ENCODE measurements at regions not wholly inside any gene's neighbourhood (a gene's known extent, or its start where the extent isn't known, plus 50 kb on each side); places are given as distances from the start of the nearest gene placed in this dataset.

DNA sequence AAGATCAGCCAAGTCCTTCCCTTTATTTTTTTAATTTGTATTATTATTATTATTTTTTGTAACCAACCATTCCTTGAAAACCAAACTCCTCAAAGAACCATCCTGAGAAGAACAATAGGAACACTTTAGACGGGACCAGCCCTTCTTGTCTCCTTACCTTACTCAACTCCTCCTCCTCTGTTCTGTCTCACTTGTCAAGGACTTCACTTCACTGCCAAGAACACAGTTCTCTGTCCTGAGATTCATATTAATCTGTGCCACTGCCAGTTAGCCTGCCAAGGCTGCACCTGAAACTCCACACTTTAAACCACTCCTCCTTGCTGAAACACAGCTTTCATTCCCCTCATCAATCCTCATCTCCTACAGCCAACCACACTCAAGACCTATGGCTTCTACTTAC lies 73.8 kb upstream of the ATP1A1 start:
- H3K4me1 ChIP-seq: peaks cover 0 to 4% (median 2%) of the 10 kb centered on the region in 4 donors
- H3K27ac ChIP-seq: no peak overlapping the region
- in situ Hi-C loops (cut with MboI; ENCODE audit: low pct_ligation_motif_present in 1 of 4, low pct_unique_long_range_greater_than_20kb in 1 of 4, low sequenced_read_pairs in 3 of 4) (no loop called here), intact Hi-C loops (cut with DNase I; ENCODE audit: low total_unique reads) (loop anchor here (5.0 kb wide), 1 partner anchor 1077 kb away; no protein-coding TSS in a partner anchor)
- no peak for DNase-seq
- no peak overlapping the region for H3K4me3 ChIP-seq
- no peaks in the 10 kb centered on the region for H3K9me3 ChIP-seq
- no peaks in the 10 kb centered on the region for H3K27me3 ChIP-seq
- TF ChIP-seq EP300 (IDR thresholded peaks at IDR 0.05; ENCODE audit: low read depth) (no peak), POLR2A (IDR thresholded peaks at IDR 0.05) (no peak), POLR2AphosphoS5 (IDR thresholded peaks at IDR 0.05) (no peak)
- TF ChIP-seq, protein P1, sequence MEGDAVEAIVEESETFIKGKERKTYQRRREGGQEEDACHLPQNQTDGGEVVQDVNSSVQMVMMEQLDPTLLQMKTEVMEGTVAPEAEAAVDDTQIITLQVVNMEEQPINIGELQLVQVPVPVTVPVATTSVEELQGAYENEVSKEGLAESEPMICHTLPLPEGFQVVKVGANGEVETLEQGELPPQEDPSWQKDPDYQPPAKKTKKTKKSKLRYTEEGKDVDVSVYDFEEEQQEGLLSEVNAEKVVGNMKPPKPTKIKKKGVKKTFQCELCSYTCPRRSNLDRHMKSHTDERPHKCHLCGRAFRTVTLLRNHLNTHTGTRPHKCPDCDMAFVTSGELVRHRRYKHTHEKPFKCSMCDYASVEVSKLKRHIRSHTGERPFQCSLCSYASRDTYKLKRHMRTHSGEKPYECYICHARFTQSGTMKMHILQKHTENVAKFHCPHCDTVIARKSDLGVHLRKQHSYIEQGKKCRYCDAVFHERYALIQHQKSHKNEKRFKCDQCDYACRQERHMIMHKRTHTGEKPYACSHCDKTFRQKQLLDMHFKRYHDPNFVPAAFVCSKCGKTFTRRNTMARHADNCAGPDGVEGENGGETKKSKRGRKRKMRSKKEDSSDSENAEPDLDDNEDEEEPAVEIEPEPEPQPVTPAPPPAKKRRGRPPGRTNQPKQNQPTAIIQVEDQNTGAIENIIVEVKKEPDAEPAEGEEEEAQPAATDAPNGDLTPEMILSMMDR (IDR thresholded peaks at IDR 0.05): no peak
- WGBS, 2 donors (ENCODE audit: low coverage in 1 of 2): 75 to 84% methylated on average over 1 of the region's 1 CpG
- H3K36me3 ChIP-seq: no peaks in the 10 kb centered on the region

DNA sequence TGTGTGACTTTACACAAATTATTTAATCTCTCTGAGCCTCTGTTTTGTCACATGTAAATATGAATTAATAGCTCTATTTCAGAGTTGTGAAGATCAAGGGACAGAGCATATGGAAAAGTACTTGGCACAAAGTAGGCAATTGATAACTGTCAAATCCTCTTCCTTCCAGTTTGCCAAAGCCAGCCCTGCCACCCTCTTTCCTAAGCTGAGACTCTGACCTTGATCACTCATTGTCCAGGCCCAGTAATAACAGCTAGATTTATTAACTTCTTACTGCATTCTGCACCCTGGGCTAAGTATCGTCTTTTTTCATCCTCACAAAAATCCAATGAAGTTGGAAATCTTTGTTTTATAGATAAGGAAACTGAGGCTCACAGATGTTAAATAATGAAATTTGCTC lies 70.8 kb upstream of the ATP1A1 start:
- no peak overlapping the region for H3K4me3 ChIP-seq
- H3K27ac ChIP-seq: no peak overlapping the region
- in situ Hi-C loops (cut with MboI; ENCODE audit: low pct_ligation_motif_present in 1 of 4, low pct_unique_long_range_greater_than_20kb in 1 of 4, low sequenced_read_pairs in 3 of 4) (no loop called here), intact Hi-C loops (cut with DNase I; ENCODE audit: low total_unique reads) (no loop called here)
- TF ChIP-seq, protein P1 (IDR thresholded peaks at IDR 0.05): no peak
- TF ChIP-seq POLR2A (IDR thresholded peaks at IDR 0.05): no peak
- TF ChIP-seq POLR2AphosphoS5 (IDR thresholded peaks at IDR 0.05): no peak
- TF ChIP-seq EP300 (IDR thresholded peaks at IDR 0.05; ENCODE audit: low read depth): no peak
- no peaks in the 10 kb centered on the region for H3K9me3 ChIP-seq
- no peaks in the 10 kb centered on the region for H3K36me3 ChIP-seq
- peaks cover 0 to 4% (median 2%) of the 10 kb centered on the region in 4 donors for H3K4me1 ChIP-seq
- H3K27me3 ChIP-seq: no peaks in the 10 kb centered on the region
- 50 to 64% methylated on average over 1 of the region's 1 CpG for WGBS, 2 donors (ENCODE audit: low coverage in 1 of 2)
- DNase-seq: no peak

DNA sequence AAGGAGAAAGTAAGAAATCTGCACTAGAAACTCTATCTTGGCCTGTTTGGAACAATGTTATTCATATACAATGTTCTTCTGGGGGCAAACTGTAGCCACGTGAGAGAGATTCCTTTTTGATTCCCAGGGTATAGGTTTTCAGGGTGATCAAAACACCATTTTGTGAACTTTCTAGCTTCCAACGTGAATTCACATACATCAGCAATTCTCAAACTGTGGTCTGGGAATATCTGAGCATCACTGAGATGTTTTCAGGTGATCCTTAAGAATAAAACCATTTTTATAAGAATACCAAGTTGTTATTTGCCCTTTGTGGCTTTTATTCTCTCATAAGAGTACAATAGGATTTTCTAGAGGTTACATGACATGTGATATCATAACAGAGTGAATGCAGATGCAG lies 66.9 kb upstream of the ATP1A1 start:
- no peaks in the 10 kb centered on the region for H3K27me3 ChIP-seq
- DNase-seq: no peak
- no peaks in the 10 kb centered on the region for H3K36me3 ChIP-seq
- intact Hi-C loops (cut with DNase I; ENCODE audit: low total_unique reads): no loop called here
- 58 to 80% methylated on average over 2 of the region's 2 CpGs for WGBS, 2 donors (ENCODE audit: low coverage in 1 of 2)
- peaks cover 0 to 9% (median 2%) of the 10 kb centered on the region in 4 donors for H3K4me1 ChIP-seq
- no peaks in the 10 kb centered on the region for H3K9me3 ChIP-seq
- in situ Hi-C loops (cut with MboI; ENCODE audit: low pct_ligation_motif_present in 1 of 4, low pct_unique_long_range_greater_than_20kb in 1 of 4, low sequenced_read_pairs in 3 of 4): no loop called here
- TF ChIP-seq POLR2A (IDR thresholded peaks at IDR 0.05) (no peak), EP300 (IDR thresholded peaks at IDR 0.05; ENCODE audit: low read depth) (no peak), POLR2AphosphoS5 (IDR thresholded peaks at IDR 0.05) (no peak)
- TF ChIP-seq, protein P1 (IDR thresholded peaks at IDR 0.05): no peak
- H3K4me3 ChIP-seq: no peak overlapping the region
- no peak overlapping the region for H3K27ac ChIP-seq

DNA sequence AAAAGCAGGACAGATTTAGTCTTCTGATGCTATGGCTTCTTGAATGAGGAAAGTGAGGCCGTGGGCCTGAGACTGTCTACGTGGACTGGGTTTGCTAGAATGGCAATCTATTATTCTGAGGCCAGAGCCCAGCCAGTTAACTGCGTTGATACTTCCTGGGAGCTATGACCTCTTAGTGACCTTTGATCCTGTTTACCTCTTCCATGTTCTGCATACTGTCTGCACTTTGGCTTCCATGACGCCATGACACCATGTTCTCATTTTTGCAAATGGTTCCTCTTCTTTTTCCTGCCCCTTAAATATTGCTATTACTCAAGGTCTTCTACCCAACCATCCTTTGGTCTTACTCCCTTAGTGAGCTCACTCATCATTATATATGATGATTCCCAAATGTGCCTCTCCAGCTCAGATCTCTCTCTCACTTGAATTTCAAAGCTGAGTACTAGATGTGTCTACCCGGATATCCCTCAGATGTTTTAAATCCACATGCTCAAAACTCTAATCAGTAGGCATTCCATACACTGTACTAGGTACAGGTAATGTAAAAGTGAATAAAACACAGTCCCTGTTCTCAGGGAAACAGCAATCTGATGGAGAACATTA lies 66.1 kb upstream of the ATP1A1 start:
- WGBS, 2 donors (ENCODE audit: low coverage in 1 of 2): 86 to 90% methylated on average over 2 to 5 of the region's 5 CpGs
- TF ChIP-seq, protein P1 (IDR thresholded peaks at IDR 0.05): no peak
- TF ChIP-seq EP300 (IDR thresholded peaks at IDR 0.05; ENCODE audit: low read depth): no peak
- no peak for TF ChIP-seq POLR2AphosphoS5 (IDR thresholded peaks at IDR 0.05)
- TF ChIP-seq POLR2A (IDR thresholded peaks at IDR 0.05): no peak
- Histone ChIP-seq H3K4me3 (no peak overlapping the region), H3K9me3 (no peaks in the 10 kb centered on the region), H3K36me3 (no peaks in the 10 kb centered on the region), H3K27me3 (no peaks in the 10 kb centered on the region), H3K4me1 (peaks cover 0 to 11% (median 5%) of the 10 kb centered on the region in 4 donors), H3K27ac (no peak overlapping the region)
- in situ Hi-C loops (cut with MboI; ENCODE audit: low pct_ligation_motif_present in 1 of 4, low pct_unique_long_range_greater_than_20kb in 1 of 4, low sequenced_read_pairs in 3 of 4) (no loop called here), intact Hi-C loops (cut with DNase I; ENCODE audit: low total_unique reads) (no loop called here)
- DNase-seq: no peak

Data from transverse colon (tissue), 4 donors.